ENCODE measurements at regions not wholly inside any gene's neighbourhood (a gene's known extent, or its start where the extent isn't known, plus 50 kb on each side); places are given as distances from the start of the nearest gene placed in this dataset.
"Not testable (repeated sequence)": the region's sequence is repeated elsewhere in the genome, so short reads cannot be mapped to it uniquely, and the experiment has no call there.

GRCh38 chr6:131486608-131487007, 86.4 kb upstream of the ARG1 start:
- H3K4me1 Mint-ChIP-seq: peaks cover 3% of the 10 kb centered on the region
- H3K27ac Mint-ChIP-seq: no peak overlapping the region
- H3K27me3 Mint-ChIP-seq (ENCODE audit: low read depth): no peaks in the 10 kb centered on the region
- H3K9me3 Mint-ChIP-seq: peaks cover 4% of the 10 kb centered on the region
- H3K36me3 Mint-ChIP-seq: no peaks in the 10 kb centered on the region
- no peak overlapping the region for H3K4me3 Mint-ChIP-seq
- DNase-seq (ENCODE audit: low spot score in 2 of 2, unreplicated experiment in 2 of 2): no peak
- TF ChIP-seq, protein P1, sequence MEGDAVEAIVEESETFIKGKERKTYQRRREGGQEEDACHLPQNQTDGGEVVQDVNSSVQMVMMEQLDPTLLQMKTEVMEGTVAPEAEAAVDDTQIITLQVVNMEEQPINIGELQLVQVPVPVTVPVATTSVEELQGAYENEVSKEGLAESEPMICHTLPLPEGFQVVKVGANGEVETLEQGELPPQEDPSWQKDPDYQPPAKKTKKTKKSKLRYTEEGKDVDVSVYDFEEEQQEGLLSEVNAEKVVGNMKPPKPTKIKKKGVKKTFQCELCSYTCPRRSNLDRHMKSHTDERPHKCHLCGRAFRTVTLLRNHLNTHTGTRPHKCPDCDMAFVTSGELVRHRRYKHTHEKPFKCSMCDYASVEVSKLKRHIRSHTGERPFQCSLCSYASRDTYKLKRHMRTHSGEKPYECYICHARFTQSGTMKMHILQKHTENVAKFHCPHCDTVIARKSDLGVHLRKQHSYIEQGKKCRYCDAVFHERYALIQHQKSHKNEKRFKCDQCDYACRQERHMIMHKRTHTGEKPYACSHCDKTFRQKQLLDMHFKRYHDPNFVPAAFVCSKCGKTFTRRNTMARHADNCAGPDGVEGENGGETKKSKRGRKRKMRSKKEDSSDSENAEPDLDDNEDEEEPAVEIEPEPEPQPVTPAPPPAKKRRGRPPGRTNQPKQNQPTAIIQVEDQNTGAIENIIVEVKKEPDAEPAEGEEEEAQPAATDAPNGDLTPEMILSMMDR (IDR thresholded peaks at IDR 0.05; ENCODE audit: unreplicated experiment): no peak

GRCh38 chr6:131488780-131489179, 84.2 kb upstream of the ARG1 start:
- H3K4me3 Mint-ChIP-seq: no peak overlapping the region
- DNase-seq (ENCODE audit: low spot score in 2 of 2, unreplicated experiment in 2 of 2): no peak
- H3K4me1 Mint-ChIP-seq: peaks cover 3% of the 10 kb centered on the region
- no peaks in the 10 kb centered on the region for H3K36me3 Mint-ChIP-seq
- TF ChIP-seq, protein P1 (IDR thresholded peaks at IDR 0.05; ENCODE audit: unreplicated experiment): no peak
- H3K27me3 Mint-ChIP-seq (ENCODE audit: low read depth): no peaks in the 10 kb centered on the region
- H3K9me3 Mint-ChIP-seq: peaks cover 3% of the 10 kb centered on the region
- H3K27ac Mint-ChIP-seq: no peak overlapping the region

- TF ChIP-seq, protein P1 (IDR thresholded peaks at IDR 0.05; ENCODE audit: unreplicated experiment): no peak
- Mint-ChIP-seq H3K4me1 (peaks cover 3% of the 10 kb centered on the region), H3K36me3 (no peaks in the 10 kb centered on the region), H3K4me3 (no peak overlapping the region), H3K27ac (no peak overlapping the region), H3K27me3 (ENCODE audit: low read depth) (no peaks in the 10 kb centered on the region), H3K9me3 (no peaks in the 10 kb centered on the region)
- DNase-seq (ENCODE audit: low spot score in 2 of 2, unreplicated experiment in 2 of 2): no peak
Observed at GRCh38 chr6:131490441-131490840, 82.6 kb upstream of the ARG1 start.

- peaks cover 7% of the 10 kb centered on the region for H3K9me3 Mint-ChIP-seq
- TF ChIP-seq, protein P1 (IDR thresholded peaks at IDR 0.05; ENCODE audit: unreplicated experiment): no peak
- H3K27me3 Mint-ChIP-seq (ENCODE audit: low read depth): no peaks in the 10 kb centered on the region
- peaks cover 3% of the 10 kb centered on the region for H3K4me1 Mint-ChIP-seq
- DNase-seq (ENCODE audit: low spot score in 2 of 2, unreplicated experiment in 2 of 2): no peak
- H3K27ac Mint-ChIP-seq: no peak overlapping the region
- H3K36me3 Mint-ChIP-seq: no peaks in the 10 kb centered on the region
- H3K4me3 Mint-ChIP-seq: no peak overlapping the region
Observed at GRCh38 chr6:131492932-131493573, 80.0 kb upstream of the ARG1 start.

GRCh38 chr6:131504387-131504786, 68.6 kb upstream of the ARG1 start:
- not testable (repeated sequence) for H3K36me3 Mint-ChIP-seq; H3K27ac Mint-ChIP-seq; DNase-seq (ENCODE audit: low spot score in 2 of 2, unreplicated experiment in 2 of 2); H3K27me3 Mint-ChIP-seq (ENCODE audit: low read depth); H3K4me3 Mint-ChIP-seq; H3K4me1 Mint-ChIP-seq
- H3K9me3 Mint-ChIP-seq: peaks cover 15% of the 10 kb centered on the region

DNA sequence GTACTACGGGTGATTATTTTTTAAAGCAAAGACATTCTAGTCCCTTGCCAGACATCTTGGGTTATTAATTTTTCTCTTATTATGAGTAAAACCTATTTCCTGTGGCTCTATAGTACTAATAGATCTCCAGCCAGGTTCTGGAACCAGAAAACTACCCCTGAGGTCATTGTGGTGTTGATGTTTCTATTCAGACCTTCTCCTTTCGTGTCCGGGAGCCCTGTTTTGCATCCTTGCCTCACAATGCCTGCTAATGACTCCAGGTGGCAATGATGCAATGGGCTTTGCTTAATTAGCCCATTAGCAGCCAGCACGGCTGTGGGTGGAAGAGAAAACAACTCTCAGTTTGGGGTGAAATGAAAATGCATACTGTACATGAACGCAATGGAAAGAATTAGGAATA, 62.9 kb upstream of the ARG1 start:
- H3K9me3 Mint-ChIP-seq: peaks cover 16% of the 10 kb centered on the region
- H3K4me1 Mint-ChIP-seq: no peaks in the 10 kb centered on the region
- H3K4me3 Mint-ChIP-seq: no peak overlapping the region
- no peaks in the 10 kb centered on the region for H3K27me3 Mint-ChIP-seq (ENCODE audit: low read depth)
- no peak overlapping the region for H3K27ac Mint-ChIP-seq
- H3K36me3 Mint-ChIP-seq: no peaks in the 10 kb centered on the region
- TF ChIP-seq, protein P1 (IDR thresholded peaks at IDR 0.05; ENCODE audit: unreplicated experiment): no peak
- no peak for DNase-seq (ENCODE audit: low spot score in 2 of 2, unreplicated experiment in 2 of 2)
